ENCODE measurements at regions not wholly inside any gene's neighbourhood (a gene's known extent, or its start where the extent isn't known, plus 50 kb on each side); places are given as distances from the start of the nearest gene placed in this dataset.
A peak's percentile ranks its signal among the peaks of the same experiment; 100 is the strongest.
"Not testable (repeated sequence)": the region's sequence is repeated elsewhere in the genome, so short reads cannot be mapped to it uniquely, and the experiment has no call there.

DNA sequence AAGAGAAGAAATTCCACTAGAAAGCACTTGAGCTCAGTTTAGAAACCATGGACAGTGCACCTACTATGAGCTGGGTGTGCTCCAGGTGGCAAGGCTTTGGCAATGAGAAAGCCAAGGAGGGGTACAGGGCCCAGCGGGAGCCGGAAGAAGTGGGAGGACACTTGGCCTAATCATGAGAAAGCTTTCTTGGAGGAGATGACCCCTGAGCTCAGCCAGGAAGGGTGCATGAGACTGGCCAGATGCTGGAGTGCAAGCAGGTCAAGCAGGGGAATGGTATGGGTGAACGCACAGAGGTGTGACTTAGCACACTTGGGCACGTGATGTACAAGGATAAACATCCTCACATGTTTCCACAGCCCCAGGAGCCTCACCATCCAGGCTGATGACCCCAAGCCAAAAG lies 97.2 kb upstream of the GLI2 start:
- DNase-seq: no peak
- H3K4me3 ChIP-seq (ENCODE audit: low read depth, low read length): no peak overlapping the region
- no peaks in the 10 kb centered on the region for H3K36me3 ChIP-seq (replicated peaks)
- in situ Hi-C loops (cut with HindIII; ENCODE audit: low pct_ligation_motif_present, low sequenced_read_pairs): no loop called here
- H3K27me3 ChIP-seq (replicated peaks): peaks cover 2% of the 10 kb centered on the region
- TF ChIP-seq CTCF (IDR thresholded peaks at IDR 0.05; ENCODE audit: low read depth, low read length, missing control alignments): no peak
- no peak overlapping the region for H3K27ac ChIP-seq

DNA sequence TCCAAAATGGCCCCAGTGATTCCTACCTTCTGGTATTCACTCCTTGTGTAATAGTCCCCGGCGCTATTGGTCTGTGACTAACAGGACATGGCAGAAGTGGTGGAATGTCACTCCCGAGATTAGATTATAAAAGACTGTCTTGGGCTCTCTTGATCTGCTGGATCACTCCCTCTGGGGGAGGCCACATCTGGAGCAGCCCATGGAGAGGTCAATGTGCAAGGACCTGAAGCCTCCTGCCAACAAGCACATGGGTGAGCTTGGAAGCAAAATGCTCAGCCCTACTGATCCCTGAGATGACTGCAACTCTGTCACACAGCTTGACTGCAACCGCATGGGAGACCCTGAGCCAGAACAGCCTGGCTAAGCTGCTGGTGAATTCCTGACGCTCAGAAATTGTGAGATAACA lies 94.3 kb upstream of the GLI2 start:
- no peak overlapping the region for H3K4me3 ChIP-seq (ENCODE audit: low read depth, low read length)
- TF ChIP-seq CTCF (IDR thresholded peaks at IDR 0.05; ENCODE audit: low read depth, low read length, missing control alignments): no peak
- in situ Hi-C loops (cut with HindIII; ENCODE audit: low pct_ligation_motif_present, low sequenced_read_pairs): no loop called here
- H3K27ac ChIP-seq: no peak overlapping the region
- no peaks in the 10 kb centered on the region for H3K27me3 ChIP-seq (replicated peaks)
- DNase-seq: peak; percentile 67
- H3K36me3 ChIP-seq (replicated peaks): no peaks in the 10 kb centered on the region

GRCh38 chr2:120642646-120643045 lies 93.0 kb upstream of the GLI2 start:
- TF ChIP-seq CTCF (IDR thresholded peaks at IDR 0.05; ENCODE audit: low read depth, low read length, missing control alignments): no peak
- Histone ChIP-seq H3K36me3 (replicated peaks) (no peaks in the 10 kb centered on the region), H3K27me3 (replicated peaks) (no peaks in the 10 kb centered on the region), H3K4me3 (ENCODE audit: low read depth, low read length) (no peak overlapping the region), H3K27ac (no peak overlapping the region)
- no peak for DNase-seq
- in situ Hi-C loops (cut with HindIII; ENCODE audit: low pct_ligation_motif_present, low sequenced_read_pairs): no loop called here

GRCh38 chr2:120646994-120647393 lies 88.7 kb upstream of the GLI2 start:
- no peaks in the 10 kb centered on the region for H3K36me3 ChIP-seq (replicated peaks)
- no peak for DNase-seq
- H3K27me3 ChIP-seq (replicated peaks): no peaks in the 10 kb centered on the region
- no peak overlapping the region for H3K27ac ChIP-seq
- in situ Hi-C loops (cut with HindIII; ENCODE audit: low pct_ligation_motif_present, low sequenced_read_pairs): no loop called here
- no peak overlapping the region for H3K4me3 ChIP-seq (ENCODE audit: low read depth, low read length)
- TF ChIP-seq CTCF (IDR thresholded peaks at IDR 0.05; ENCODE audit: low read depth, low read length, missing control alignments): no peak

DNA sequence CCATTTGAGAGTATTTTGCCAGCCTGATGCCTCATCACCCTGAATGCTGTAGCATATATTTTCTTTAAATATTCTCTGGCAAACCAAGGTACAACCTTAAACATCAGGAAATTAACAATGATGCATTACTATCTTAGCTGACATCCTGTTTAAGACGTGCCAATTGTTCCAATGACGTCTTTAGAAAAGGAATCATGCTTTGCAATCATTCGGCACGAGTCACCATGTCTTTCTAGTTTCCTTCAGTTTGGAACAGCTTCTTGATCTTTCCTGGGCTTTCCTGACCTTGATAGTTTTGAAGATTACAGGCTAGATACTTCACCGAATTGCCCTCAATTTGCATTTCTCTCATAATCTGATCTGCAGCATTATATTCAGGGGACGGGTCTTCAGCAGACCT lies 88.2 kb upstream of the GLI2 start:
- peak; percentile 13 for DNase-seq
- H3K27ac ChIP-seq: no peak overlapping the region
- in situ Hi-C loops (cut with HindIII; ENCODE audit: low pct_ligation_motif_present, low sequenced_read_pairs): no loop called here
- TF ChIP-seq CTCF (IDR thresholded peaks at IDR 0.05; ENCODE audit: low read depth, low read length, missing control alignments): no peak
- H3K27me3 ChIP-seq (replicated peaks): no peaks in the 10 kb centered on the region
- no peak overlapping the region for H3K4me3 ChIP-seq (ENCODE audit: low read depth, low read length)
- no peaks in the 10 kb centered on the region for H3K36me3 ChIP-seq (replicated peaks)

DNA sequence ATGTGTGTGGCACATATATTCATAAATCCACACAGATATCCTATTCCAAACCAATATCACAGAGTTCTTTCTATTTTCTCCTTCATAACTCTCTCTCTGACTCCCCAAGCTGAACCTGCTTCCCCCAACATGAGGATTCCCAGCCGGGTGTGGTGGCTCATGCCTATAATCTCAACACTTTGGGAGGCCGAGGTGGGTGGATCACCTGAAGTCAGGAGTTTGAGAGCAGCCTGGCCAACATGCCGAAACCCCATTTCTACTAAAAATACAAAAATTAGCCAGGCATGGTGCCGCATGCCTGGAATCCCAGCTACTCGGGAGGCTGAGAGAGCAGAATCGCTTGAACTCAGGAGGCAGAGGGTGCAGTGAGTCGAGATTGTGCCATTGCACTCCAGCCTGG lies 86.3 kb upstream of the GLI2 start:
- H3K4me3 ChIP-seq (ENCODE audit: low read depth, low read length); H3K27ac ChIP-seq; in situ Hi-C loops (cut with HindIII; ENCODE audit: low pct_ligation_motif_present, low sequenced_read_pairs); DNase-seq; H3K27me3 ChIP-seq (replicated peaks); H3K36me3 ChIP-seq (replicated peaks): not testable (repeated sequence)
